Occipital lobe (tissue), 1 donor: ENCODE measurements at regions not wholly inside any gene's neighbourhood (a gene's known extent, or its start where the extent isn't known, plus 50 kb on each side); places are given as distances from the start of the nearest gene placed in this dataset.
"Not testable (repeated sequence)": the region's sequence is repeated elsewhere in the genome, so short reads cannot be mapped to it uniquely, and the experiment has no call there.

Experiments
- DNase-seq: peaks from one replicate; lab custom pipeline; 2025; lab: John Stamatoyannopoulos, UW

DNA sequence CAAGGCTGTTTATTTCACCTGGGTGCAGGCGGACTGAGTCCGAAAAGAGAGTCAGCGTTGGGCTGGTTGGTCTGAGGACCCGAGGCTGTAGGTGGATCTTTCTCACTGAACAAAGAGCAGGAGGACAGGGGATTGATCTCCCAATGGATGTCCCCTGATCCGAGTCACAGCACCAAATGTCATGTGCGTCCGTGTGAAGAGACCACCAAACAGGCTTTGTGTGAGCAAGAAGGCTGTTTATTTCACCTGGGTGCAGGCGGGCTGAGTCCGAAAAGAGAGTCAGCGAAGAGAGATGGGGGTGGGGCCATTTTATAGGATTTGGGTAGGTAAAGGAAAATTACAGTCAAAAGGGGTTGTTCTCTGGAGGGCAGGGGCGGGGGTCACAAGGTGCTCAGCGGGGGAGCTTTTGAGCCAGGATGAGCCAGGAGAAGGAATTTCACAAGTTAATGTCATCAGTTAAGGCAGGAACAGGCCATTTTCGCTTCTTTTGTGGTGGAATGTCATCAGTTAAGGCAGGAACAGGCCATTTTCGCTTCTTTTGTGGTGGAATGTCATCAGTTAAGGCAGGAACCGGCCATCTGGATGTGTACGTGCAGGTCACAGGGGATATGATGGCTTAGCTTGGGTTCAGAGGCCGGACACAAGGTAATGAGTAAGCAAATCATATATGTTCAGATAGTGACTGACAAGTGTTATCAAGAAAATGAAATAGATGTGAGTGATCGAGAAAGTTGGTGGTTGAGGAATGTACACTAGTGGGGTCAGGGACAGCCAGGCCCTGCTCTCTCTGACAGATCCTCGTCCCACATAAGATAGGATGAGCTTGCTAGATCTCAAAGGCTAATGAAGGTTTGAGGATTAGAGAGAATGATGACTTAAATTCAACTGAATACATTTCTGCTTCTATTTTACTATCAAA is 760.0 kb downstream of the KCNT2 start:
- not testable (repeated sequence) for DNase-seq

DNA sequence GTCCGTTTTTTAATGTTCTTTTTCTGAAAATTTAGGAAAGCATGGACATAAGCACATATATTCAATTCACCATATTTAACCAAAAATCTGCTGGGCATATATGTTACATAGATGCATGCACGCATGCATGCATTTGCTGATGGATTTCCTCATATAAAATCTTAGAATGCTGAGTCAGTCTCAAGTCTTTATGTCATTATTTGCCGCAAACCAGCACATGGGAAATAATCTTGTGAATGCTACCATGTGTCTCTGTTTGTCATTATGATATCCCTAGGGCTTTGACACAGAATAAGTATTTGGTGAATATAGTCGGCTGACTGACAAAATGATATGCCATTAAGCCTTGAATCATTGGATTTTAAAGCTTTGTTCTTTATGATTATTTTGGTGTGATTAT is 776.5 kb downstream of the KCNT2 start:
- no peak for DNase-seq

DNA sequence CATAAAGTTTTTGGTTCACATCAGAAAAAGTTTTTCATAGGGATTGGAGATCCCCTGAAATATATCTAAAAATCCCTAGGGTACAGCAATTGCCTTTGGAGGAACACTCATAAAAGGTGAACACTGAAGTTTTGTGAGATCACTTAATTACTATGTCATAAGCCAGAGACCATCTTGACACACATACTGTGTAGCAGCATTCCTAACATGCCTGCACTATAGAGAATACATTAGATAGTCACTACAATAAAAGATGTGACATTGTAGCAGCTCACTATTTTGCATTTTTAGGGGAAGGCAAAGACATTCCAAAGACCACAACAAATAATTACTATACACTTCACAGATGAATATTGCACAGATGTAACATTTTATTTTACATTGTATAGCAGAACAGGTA is 779.9 kb downstream of the KCNT2 start:
- DNase-seq = no peak

DNA sequence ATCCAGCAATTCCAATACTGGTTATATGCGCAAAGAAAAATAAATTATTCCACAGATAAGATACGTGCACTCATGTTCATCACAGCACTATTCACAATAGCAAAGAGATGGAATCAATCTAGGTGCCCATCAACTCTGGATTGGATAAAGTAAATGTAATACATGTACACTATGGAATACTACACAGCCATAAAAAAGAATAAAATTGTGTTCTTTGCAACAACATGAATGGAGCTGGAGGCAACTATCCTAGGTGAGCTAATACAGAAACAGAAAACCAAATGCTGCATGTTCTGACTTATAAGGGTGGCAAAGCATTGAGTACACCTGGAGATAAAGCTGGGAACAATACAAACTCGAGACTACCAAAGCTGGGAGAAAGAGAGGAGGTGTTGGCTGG is 787.3 kb downstream of the KCNT2 start:
- DNase-seq = no peak

DNA sequence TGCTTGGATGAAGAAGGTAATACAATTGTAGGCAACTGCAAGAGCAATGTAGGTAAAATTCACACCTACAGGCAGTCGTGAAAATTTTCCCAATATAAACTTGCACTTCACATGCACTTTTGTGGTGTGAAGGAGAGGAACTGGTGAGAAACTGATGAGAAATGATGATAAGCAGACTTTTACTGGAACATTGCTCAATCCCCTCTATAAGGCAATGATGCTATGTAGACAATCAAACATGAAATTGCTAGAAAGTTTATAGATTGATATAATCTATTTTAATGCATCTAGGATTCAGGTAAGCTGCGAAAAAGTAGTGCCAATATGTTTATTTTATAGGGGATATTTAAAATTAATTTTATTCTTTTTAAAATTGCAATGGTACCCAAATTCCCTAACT is 802.2 kb downstream of the KCNT2 start:
- DNase-seq = no peak

DNA sequence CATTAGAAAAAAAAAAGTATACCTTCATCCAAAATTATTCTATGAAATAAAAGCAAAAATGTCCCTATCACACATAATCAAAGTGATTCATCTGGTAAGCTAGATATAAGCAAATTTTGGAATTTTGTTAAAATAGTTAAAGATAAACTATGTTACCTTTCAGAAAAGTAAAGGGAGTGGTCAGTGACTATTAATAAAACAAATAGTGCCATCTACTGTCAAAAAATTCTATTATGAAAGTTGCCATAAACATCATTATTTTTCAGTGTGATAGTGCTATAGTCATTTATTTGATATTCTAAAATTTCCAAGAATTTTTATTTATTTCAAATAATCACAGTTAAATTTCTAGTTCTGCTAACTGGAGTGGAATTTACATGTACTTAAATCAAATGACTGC is 803.7 kb downstream of the KCNT2 start:
- DNase-seq = no peak

DNA sequence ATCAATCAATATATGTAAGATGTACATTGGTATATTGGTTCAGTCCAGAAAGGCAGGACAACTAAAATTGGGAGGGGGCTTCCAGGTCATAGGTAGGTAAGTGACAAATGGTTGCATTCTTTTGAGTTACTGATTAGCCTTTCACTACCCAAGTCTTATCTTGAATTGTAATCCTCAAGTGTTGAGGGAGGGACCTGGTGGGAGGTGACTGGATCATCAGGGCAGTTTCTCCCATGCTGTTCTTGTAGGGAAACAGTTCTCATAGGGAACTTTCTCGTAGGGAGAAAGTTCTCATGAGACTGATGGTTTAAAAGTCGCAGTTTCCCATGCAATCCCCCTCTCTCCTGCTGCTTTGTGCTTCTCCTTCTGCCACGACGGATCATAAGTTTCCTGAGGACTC is 809.2 kb downstream of the KCNT2 start:
- DNase-seq = no peak

DNA sequence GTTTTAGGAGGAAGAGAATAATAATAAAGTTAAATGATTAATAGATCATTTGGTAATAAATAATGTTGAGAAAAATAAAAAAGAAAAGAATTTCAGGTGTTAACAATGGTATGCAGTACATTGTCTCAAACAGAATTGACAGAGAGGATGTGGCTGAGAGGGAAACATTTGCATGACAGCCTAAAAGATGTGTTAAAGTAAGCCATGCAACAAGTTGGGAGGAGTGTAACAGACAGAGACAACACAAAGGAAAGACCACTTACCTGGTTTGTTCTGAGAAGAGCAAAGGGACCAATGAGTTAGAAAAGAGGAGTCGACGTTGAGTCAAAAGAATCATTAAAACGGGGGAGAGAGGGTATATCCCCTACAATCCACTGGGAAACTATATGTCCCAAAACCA is 814.0 kb downstream of the KCNT2 start:
- DNase-seq = no peak

DNA sequence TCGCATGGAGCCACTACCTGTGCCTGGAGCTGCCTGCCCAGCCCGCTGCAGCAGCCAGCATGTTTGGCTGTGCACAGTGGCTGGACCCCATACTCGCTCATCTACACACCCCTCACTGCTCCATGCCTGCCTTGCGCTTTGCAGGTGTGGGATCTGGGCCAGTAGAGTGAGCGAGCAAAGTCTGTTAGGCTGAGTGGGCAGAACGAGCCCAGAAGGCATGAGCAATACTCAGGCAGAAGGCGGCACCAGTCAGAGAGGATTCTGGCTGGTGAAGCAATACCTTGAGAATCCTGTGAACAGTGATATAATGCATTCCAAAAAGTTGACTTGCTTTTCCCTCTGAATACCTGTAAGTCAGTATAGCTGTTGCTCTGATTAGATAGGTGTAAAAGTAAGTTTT is 816.4 kb downstream of the KCNT2 start:
- DNase-seq = peak; percentile 4

DNA sequence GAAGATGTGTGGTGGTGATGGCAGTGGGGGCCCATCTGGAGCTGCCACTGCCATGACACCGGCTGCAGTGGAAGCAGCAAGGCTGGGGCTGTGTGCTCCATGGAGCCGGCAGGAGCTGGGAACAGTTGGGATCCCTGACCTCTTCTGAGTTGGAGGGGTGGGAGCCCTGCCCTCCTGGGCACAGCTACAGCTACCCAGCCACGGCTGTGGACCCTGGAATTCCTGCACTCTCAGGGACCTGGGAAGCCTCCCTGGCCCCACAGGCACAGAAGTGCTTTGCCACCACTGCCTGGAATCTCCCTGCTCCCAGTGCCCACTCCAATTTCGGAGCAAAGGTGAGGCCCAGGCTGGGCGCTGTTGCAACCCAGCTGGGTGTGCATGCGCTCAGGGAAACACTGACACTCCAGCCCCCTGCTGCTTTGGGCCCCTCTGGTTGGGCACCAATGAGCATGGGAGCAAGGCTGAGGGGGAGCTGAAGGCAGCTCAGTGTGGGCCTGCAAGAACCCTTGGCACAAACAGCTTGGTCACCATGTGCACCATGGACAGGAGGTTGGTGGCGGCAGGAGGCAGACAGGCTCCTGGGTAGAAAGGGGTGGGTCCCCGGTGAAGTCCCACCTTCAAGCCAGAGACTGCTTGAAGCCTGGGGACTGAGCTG is 817.6 kb downstream of the KCNT2 start:
- DNase-seq = no peak

DNA sequence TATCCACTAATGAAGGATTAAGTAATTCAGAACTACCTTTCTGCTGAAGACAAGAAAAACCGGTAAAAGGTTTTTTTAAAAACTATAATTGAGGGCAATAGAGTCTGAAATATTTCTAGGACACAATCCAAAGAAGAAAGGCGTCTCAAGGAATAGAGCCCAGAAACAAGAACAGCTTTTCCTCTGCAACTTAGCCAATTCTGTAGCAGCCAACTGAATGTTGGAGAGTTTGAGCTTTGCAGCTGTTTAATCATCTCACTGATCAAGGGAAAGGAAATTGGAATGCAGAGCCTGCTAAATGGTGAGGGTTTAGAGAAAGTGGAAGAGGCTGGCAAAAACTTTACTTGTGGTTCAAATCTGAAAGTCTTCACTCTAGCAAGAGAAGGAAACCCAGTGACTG is 818.9 kb downstream of the KCNT2 start:
- no peak for DNase-seq

DNA sequence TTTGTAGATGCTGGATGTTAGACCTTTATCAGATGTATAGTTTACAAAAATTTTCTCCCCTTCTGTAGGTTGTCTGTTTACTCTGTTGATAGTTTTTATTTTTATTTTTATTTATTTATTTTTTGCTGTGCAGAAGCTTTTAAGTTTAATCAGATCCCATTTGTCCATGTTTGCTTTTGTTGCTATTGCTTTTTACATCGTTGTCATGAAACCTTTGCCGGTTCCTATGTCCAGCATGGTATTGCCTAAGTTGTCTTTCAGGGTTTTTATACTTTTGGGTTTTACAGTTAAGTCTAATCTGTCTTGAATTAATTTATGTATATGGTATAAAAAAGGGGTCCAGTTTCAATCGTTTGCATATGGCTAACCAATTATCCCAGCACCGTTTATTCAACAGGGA is 819.5 kb downstream of the KCNT2 start:
- no peak for DNase-seq

DNA sequence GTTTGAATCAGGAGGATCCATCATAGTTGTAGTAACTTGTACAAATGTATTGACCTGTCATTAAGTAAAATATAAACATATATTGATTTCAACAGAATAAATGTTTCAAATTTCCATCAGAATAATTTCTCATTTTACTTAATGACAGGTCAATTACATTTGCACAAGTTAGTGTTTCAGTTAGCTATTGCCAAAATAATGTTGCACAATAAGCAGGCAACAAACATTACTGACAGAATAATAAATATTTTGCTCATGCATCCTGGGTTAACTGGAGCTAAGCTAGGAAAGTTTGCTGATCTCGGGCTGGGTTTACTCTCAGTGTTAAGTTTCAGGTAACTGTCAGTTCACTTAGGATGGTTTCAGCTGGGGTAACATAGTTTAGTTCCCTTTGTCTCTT is 822.4 kb downstream of the KCNT2 start:
- DNase-seq = no peak

DNA sequence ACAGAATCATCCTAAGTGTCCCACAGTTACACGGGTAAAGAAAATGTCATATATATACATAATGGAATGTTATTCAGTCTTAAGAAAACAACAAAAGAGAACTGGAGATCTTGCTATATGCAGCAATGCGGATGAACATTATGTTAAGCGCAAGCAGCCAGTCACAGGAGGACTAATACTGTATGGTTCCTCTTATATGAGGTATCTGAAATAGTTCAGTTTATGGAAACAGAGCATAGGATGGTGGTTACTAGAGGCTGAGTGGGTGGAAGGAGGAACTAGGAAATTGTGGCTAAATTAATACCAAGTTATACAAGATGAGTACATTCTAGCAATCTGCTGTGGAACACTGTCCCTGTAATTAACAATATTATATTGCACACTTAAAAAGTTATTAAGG is 834.3 kb downstream of the KCNT2 start:
- DNase-seq = no peak

DNA sequence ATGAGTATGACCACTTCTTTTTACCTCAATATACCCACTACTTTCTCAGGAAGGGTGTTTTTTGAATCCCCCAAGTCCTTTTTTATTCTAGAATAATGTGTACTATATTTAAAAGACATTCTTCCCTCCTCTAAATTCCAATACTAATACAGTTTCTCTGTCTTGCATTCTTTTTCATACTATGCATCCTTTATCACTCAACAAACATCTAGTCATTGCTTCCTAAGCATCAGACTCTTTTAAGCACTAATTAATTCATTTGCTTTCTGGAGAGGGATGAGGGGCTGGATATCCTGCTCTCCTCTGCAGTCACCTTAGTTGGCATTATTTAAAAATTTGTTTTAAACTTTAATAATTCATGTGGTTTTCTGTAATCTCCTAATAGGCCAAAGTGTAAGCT is 838.8 kb downstream of the KCNT2 start:
- no peak for DNase-seq

DNA sequence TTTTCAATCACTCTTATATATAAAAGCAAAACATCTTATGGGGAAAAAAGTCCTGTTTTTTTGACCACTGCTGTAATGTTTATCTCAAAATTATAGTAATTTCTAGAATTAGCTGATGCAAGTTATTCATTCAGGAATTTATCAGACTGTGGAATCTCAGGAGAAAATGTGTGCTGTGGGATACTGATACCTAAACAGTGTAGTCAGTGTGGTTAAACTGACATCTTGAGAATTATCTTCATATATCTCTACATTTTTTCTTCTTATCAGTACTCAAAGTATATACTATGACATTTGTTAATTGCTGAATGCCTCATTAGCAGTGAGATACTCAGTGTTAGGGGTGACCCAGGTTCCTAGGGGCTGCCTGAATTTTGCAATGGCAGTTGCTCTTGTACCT is 839.3 kb downstream of the KCNT2 start:
- no peak for DNase-seq

DNA sequence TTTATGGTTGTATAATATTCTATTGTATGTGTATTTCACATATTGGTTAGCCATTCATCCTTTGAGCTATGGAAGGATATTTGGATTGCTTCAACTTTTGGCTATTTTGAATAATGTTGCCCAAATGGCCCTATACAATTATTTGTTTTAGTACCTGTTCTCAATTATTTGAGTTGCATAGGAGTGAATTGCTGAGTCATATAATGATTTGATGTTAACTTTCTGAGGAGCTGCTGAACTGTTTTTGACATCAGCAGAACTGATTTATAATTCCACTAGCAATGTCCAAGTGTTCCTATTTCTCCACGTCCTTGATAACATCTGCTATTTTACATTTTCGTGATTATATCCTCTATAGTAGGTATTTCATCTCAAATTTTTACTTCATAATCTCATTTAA is 839.9 kb downstream of the KCNT2 start:
- DNase-seq = no peak

DNA sequence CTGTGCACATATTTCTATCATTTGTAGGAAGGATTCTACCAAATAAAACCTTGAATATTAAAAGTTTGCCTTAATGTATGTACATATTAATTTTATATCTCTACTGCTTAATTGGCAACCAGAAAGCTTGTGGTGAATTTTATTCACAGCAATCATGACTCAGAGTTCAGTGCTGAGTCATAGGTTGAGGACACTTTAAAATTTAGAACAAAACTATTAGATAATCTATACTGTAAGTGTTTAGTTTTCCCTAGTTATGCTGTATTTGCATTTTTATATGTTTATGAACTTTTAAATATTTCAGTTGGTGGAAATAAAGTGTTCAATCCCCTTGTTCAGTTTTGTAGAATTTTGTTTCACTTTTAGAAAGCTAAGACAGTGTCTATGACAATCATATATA is 841.5 kb downstream of the KCNT2 start:
- DNase-seq = no peak

DNA sequence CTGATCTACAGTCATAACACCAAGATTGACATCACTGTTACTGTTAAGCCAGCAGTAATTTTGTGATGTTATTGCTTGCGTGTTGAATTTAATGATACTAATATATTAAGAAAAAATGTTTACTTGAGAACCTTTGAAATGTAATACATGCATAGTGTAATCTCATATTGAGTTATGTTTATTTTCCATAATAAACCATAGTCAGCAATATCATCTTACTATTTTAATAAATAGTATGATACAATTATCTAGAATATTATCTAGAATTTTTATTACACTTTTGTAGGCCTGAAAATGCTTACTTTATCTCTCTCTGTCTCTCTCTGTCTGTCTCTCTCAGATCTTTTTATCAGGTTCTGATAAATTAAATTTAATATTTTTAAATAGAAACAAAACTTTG is 843.1 kb downstream of the KCNT2 start:
- DNase-seq = no peak

DNA sequence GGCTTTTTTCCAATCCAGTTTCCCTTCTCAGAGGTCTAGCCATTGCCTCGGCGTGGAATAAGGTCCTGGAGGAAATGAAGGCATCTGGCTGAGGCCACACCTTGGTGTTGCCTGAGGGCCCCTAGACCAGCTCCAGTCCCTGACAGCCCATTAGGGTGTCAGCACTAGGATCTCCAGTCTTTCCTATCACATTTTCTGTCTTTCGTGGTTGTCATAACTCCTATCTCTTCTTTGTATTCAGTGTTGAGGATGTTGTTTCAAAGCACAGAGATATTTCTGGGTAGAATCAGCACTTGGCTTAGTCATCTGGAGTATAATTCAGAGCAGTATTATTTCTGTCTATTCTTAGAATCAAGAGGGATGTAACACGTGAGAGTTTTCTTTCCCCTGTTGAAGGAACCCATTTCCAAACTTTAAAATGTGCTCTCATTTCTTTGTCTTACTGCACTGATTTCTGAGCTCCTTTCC is 844.3 kb downstream of the KCNT2 start:
- DNase-seq = no peak

DNA sequence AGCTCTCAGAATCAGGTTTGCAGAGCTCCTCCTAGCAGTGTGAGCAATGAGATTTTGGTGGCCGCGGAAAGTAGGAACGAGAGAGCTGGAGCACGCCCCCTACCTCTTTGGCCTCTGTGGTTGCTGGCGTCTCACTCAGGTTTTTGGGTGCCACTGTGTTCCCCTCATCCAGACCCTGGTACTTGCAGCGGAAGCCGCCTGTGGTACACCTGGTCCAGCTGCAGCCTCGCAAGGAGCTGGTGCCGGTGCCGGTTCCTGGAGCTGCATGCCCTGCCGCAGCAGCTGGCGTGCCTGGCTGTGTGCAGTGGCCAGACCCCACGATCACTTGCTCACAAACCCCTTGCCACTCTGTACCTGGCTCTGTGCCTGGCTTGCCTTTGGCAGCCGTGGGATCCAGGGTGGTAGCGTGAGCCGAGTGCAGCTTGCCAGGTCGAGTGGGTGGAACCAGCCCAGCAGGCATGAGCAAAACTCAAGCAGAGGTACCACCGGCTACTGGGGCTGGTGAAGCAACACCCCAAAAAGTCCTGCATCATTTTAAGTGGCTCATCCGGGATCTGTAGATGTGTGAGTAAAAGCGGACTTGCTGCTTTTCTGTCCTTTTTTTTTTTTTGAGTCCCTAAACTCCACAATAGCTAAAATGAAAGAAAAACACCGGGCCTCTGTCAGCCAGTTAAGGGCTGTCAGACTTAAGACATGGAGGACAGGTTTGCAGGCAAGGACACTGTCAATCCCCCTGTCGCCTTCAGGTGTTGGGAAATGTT is 844.9 kb downstream of the KCNT2 start:
- DNase-seq = peak; percentile 13

DNA sequence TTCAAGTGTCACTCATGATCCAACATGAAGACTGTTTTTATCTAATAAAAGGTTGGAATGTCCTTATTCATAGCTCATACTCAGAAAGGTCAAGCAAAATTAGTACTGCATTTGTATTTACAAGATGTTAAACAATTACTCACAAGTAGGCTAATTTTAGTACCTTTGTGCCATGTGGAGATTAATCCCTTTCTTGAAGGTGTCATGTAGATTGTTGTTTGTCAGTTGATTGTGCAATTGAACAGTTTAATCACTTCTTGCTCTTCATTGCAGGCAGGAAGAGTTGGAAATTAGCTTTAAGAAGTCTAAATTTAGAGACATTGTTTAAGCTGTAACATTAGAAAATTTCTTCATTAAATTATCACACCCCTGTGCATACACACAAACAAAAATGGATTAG is 847.1 kb downstream of the KCNT2 start:
- no peak for DNase-seq
